IPS DF 19.7 (cell line): ENCODE measurements at regions not wholly inside any gene's neighbourhood (a gene's known extent, or its start where the extent isn't known, plus 50 kb on each side); places are given as distances from the start of the nearest gene placed in this dataset.

Source experiments
- DNase-seq: peaks from one replicate; pipeline ENCODE4 v3.0.0-alpha.2; 2013; ENCODE audit warnings: low read depth, low spot score

GRCh38 chr6:95142661-95143335 lies 434.5 kb upstream of the MANEA start:
- no peak for DNase-seq

GRCh38 chr6:95143408-95144180 lies 433.7 kb upstream of the MANEA start:
- no peak for DNase-seq

GRCh38 chr6:95145457-95145856 lies 431.9 kb upstream of the MANEA start:
- no peak for DNase-seq

GRCh38 chr6:95159557-95159956 lies 417.8 kb upstream of the MANEA start:
- no peak for DNase-seq

- DNase-seq: no peak
Measured at GRCh38 chr6:95169775-95170174, 407.6 kb upstream of the MANEA start.

GRCh38 chr6:95175927-95176675 lies 401.2 kb upstream of the MANEA start:
- DNase-seq: no peak

- no peak for DNase-seq
Measured at GRCh38 chr6:95185874-95186273, 391.5 kb upstream of the MANEA start.

GRCh38 chr6:95186710-95187109 lies 390.6 kb upstream of the MANEA start:
- no peak for DNase-seq

- no peak for DNase-seq
Measured at GRCh38 chr6:95197590-95197989, 379.7 kb upstream of the MANEA start.

GRCh38 chr6:95203153-95203754 lies 374.1 kb upstream of the MANEA start:
- no peak for DNase-seq

GRCh38 chr6:95204178-95204577 lies 373.2 kb upstream of the MANEA start:
- no peak for DNase-seq

- no peak for DNase-seq
Measured at GRCh38 chr6:95208621-95209020, 368.7 kb upstream of the MANEA start.

- DNase-seq: no peak
Measured at GRCh38 chr6:95209074-95209473, 368.3 kb upstream of the MANEA start.

- DNase-seq: no peak
Measured at GRCh38 chr6:95216555-95216954, 360.8 kb upstream of the MANEA start.

- no peak for DNase-seq
Measured at GRCh38 chr6:95227351-95227750, 350.0 kb upstream of the MANEA start.

GRCh38 chr6:95228636-95229035 lies 348.7 kb upstream of the MANEA start:
- no peak for DNase-seq

- DNase-seq: no peak
Measured at GRCh38 chr6:95230071-95230740, 347.1 kb upstream of the MANEA start.

- no peak for DNase-seq
Measured at GRCh38 chr6:95231416-95231815, 345.9 kb upstream of the MANEA start.

- no peak for DNase-seq
Measured at GRCh38 chr6:95232446-95232845, 344.9 kb upstream of the MANEA start.

- DNase-seq: no peak
Measured at GRCh38 chr6:95233879-95234278, 343.5 kb upstream of the MANEA start.

GRCh38 chr6:95240514-95240913 lies 336.8 kb upstream of the MANEA start:
- DNase-seq: no peak

GRCh38 chr6:95242560-95242959 lies 334.8 kb upstream of the MANEA start:
- DNase-seq: no peak
